ENCODE measurements at regions not wholly inside any gene's neighbourhood (a gene's known extent, or its start where the extent isn't known, plus 50 kb on each side); places are given as distances from the start of the nearest gene placed in this dataset.
A peak's percentile ranks its signal among the peaks of the same experiment; 100 is the strongest.
"Not testable (repeated sequence)": the region's sequence is repeated elsewhere in the genome, so short reads cannot be mapped to it uniquely, and the experiment has no call there.

GRCh38 chr2:146414456-146414855, 1430.4 kb upstream of the ACVR2A start:
- DNase-seq: no peak

- DNase-seq: no peak
These were observed 1431.7 kb upstream of the ACVR2A start for GRCh38 chr2:146413086-146413610.

- DNase-seq: peak; percentile 25
These were observed 1432.2 kb upstream of the ACVR2A start for GRCh38 chr2:146412625-146413024.

GRCh38 chr2:146405402-146406309, 1439.2 kb upstream of the ACVR2A start:
- DNase-seq: not testable (repeated sequence)

GRCh38 chr2:146403546-146404160, 1441.2 kb upstream of the ACVR2A start:
- DNase-seq: not testable (repeated sequence)

- peak; percentile 3 for DNase-seq
These were observed 1452.2 kb upstream of the ACVR2A start for GRCh38 chr2:146392631-146393030.

- DNase-seq: no peak
These were observed 1452.6 kb upstream of the ACVR2A start for GRCh38 chr2:146392186-146392585.

- DNase-seq: peak; percentile 64
These were observed 1456.1 kb upstream of the ACVR2A start for GRCh38 chr2:146388757-146389156.

- no peak for DNase-seq
These were observed 1458.7 kb upstream of the ACVR2A start for GRCh38 chr2:146386096-146386495.

GRCh38 chr2:146385031-146385430, 1459.8 kb upstream of the ACVR2A start:
- DNase-seq: no peak

GRCh38 chr2:146376511-146377064, 1468.2 kb upstream of the ACVR2A start:
- no peak for DNase-seq

- no peak for DNase-seq
These were observed 1470.3 kb upstream of the ACVR2A start for GRCh38 chr2:146374505-146374904.

- DNase-seq: not testable (repeated sequence)
These were observed 1473.5 kb upstream of the ACVR2A start for GRCh38 chr2:146371364-146371763.

GRCh38 chr2:146370826-146371225, 1474.0 kb upstream of the ACVR2A start:
- DNase-seq: no peak

GRCh38 chr2:146366276-146366675, 1478.6 kb upstream of the ACVR2A start:
- DNase-seq: no peak

GRCh38 chr2:146365041-146365440, 1479.8 kb upstream of the ACVR2A start:
- DNase-seq: no peak

- DNase-seq: no peak
These were observed 1481.1 kb upstream of the ACVR2A start for GRCh38 chr2:146363731-146364130.

- DNase-seq: no peak
These were observed 1493.1 kb upstream of the ACVR2A start for GRCh38 chr2:146351689-146352088.

GRCh38 chr2:146349334-146349733, 1495.5 kb upstream of the ACVR2A start:
- DNase-seq: no peak

- no peak for DNase-seq
These were observed 1519.9 kb upstream of the ACVR2A start for GRCh38 chr2:146324951-146325350.

GRCh38 chr2:146323564-146323963, 1521.3 kb upstream of the ACVR2A start:
- DNase-seq: no peak

GRCh38 chr2:146321175-146321574, 1523.7 kb upstream of the ACVR2A start:
- no peak for DNase-seq

- DNase-seq: peak; percentile 5
These were observed 1526.9 kb upstream of the ACVR2A start for GRCh38 chr2:146317959-146318358.

- peak; percentile 41 for DNase-seq
These were observed 1531.9 kb upstream of the ACVR2A start for GRCh38 chr2:146312899-146313298.

All from hematopoietic multipotent progenitor cell treated with erythropoietin and hydrocortisone succinate and interleukin-3 and kit ligand, for 4 days (in vitro differentiated cells).